Fibroblast of pulmonary artery (primary cell): ENCODE measurements at regions not wholly inside any gene's neighbourhood (a gene's known extent, or its start where the extent isn't known, plus 50 kb on each side); places are given as distances from the start of the nearest gene placed in this dataset.
A peak's percentile ranks its signal among the peaks of the same experiment; 100 is the strongest.

Experiments used
- DNase-seq: peaks from one replicate; pipeline ENCODE4 v3.0.0-alpha.2; 2010; ENCODE audit warnings: low read depth
- H3K4me3 ChIP-seq: replicated peaks from 2 replicates; pipeline ENCODE4 v1.5.1; 2011; ENCODE audit warnings: low read depth, mild to moderate bottlenecking, control low read depth, low read length, moderate library complexity
- CTCF ChIP-seq: IDR thresholded peaks from 2 replicates; pipeline ENCODE4 v1.5.1; 2011; ENCODE audit warnings: mild to moderate bottlenecking, control low read depth, low read length, inconsistent platforms; ENCODE audit errors: missing control alignments

- H3K4me3 ChIP-seq: no peak overlapping the region
- TF ChIP-seq CTCF: no peak
- peak; percentile 97 for DNase-seq
These were observed 188.9 kb downstream of the SKIDA1 start for GRCh38 chr10:21336476-21337170.

- no peak overlapping the region for H3K4me3 ChIP-seq
- peak; percentile 90 for DNase-seq
- TF ChIP-seq CTCF: no peak
These were observed 190.4 kb downstream of the SKIDA1 start for GRCh38 chr10:21334891-21335696.

- TF ChIP-seq CTCF: no peak
- H3K4me3 ChIP-seq: no peak overlapping the region
- no peak for DNase-seq
These were observed 194.9 kb downstream of the SKIDA1 start for GRCh38 chr10:21330628-21331020.

GRCh38 chr10:21329995-21330627 lies 195.4 kb downstream of the SKIDA1 start:
- no peak for TF ChIP-seq CTCF
- DNase-seq: peak; percentile 93
- no peak overlapping the region for H3K4me3 ChIP-seq

- no peak for DNase-seq
- TF ChIP-seq CTCF: no peak
These were observed 198.0 kb downstream of the SKIDA1 start for GRCh38 chr10:21327289-21327993.

GRCh38 chr10:21326594-21327288 lies 198.7 kb downstream of the SKIDA1 start:
- no peak for DNase-seq
- H3K4me3 ChIP-seq: no peak overlapping the region
- no peak for TF ChIP-seq CTCF

More at GRCh38 chr10:21327289-21327993, 198.0 kb downstream of the SKIDA1 start:
- H3K4me3 ChIP-seq: no peak overlapping the region
